Calu3 (cell line): ENCODE measurements at regions not wholly inside any gene's neighbourhood (a gene's known extent, or its start where the extent isn't known, plus 50 kb on each side); places are given as distances from the start of the nearest gene placed in this dataset.

Source experiments
- BruUV-seq: library from RNA; stranded (reverse); fragments of 400-500 nt; replicated peaks from 2 replicates; lab custom pipeline; 2021; lab: Mats Ljungman, UMichigan
- CTCF ChIA-PET: fragments of 300-600 bp; sonication (Branson Sonifier 250); formaldehyde crosslinking; loops from one replicate; lab custom pipeline; 2022; ENCODE audit warnings: antibody characterized with exemption; lab: Charles Lee
- DNase-seq: peaks from one replicate; pipeline ENCODE4 v3.0.0; 2022
- H3K27ac Mint-ChIP-seq: one replicate; pipeline ENCODE4 v1.8.0; 2022; ENCODE audit warnings: mixed read lengths; ENCODE audit not compliant: unreplicated experiment
- H3K27me3 Mint-ChIP-seq: one replicate; pipeline ENCODE4 v1.8.0; 2022; ENCODE audit warnings: mixed read lengths; ENCODE audit not compliant: unreplicated experiment
- H3K36me3 Mint-ChIP-seq: one replicate; pipeline ENCODE4 v1.8.0; 2022; ENCODE audit warnings: mild to moderate bottlenecking, moderate library complexity, mixed read lengths; ENCODE audit not compliant: insufficient read depth, unreplicated experiment
- H3K4me1 Mint-ChIP-seq: one replicate; pipeline ENCODE4 v1.8.0; 2022; ENCODE audit warnings: mild to moderate bottlenecking, low read depth, mixed read lengths; ENCODE audit not compliant: unreplicated experiment
- H3K4me3 Mint-ChIP-seq: one replicate; pipeline ENCODE4 v1.8.0; 2022; ENCODE audit warnings: mild to moderate bottlenecking, low read depth, moderate library complexity, mixed read lengths; ENCODE audit not compliant: unreplicated experiment
- H3K9me3 Mint-ChIP-seq: one replicate; pipeline ENCODE4 v1.8.0; 2022; ENCODE audit warnings: low read depth, mixed read lengths; ENCODE audit not compliant: unreplicated experiment
- intact Hi-C: fragments of 100-400 bp; cut with micrococcal nuclease; formaldehyde crosslinking; loops from one replicate; pipeline ENCODE4 v1.10.0; 2022; ENCODE audit not compliant: unreplicated experiment
- TF ChIP-seq, protein P1 (sequence below): fragments of 200-600 bp; IDR thresholded peaks from one replicate; pipeline ENCODE4 v1.8.0; 2022; ENCODE audit warnings: antibody characterized with exemption; ENCODE audit not compliant: unreplicated experiment

DNA sequence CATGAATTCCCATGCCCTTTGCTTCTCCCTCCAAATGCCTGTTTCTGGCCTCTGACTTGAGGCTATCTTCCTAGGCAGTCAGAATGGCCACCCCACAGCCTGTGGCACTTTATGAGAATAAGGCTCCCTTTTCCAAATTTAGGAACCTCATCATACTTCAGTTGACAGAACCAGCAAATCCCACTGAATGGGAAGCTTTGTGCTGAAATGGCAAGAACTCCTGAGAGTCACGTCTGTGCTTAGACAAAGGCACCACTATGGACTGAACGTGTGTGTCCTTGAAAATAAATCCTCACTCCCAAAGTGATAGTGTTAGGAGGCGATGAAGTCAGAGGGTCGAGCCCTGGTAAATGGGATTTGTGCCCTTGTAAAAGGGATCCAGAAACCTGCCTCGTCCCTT is 559.9 kb upstream of the SOX11 start:
- no peaks in the 10 kb centered on the region for H3K4me1 Mint-ChIP-seq
- H3K27ac Mint-ChIP-seq: no peak overlapping the region
- TF ChIP-seq, protein P1, sequence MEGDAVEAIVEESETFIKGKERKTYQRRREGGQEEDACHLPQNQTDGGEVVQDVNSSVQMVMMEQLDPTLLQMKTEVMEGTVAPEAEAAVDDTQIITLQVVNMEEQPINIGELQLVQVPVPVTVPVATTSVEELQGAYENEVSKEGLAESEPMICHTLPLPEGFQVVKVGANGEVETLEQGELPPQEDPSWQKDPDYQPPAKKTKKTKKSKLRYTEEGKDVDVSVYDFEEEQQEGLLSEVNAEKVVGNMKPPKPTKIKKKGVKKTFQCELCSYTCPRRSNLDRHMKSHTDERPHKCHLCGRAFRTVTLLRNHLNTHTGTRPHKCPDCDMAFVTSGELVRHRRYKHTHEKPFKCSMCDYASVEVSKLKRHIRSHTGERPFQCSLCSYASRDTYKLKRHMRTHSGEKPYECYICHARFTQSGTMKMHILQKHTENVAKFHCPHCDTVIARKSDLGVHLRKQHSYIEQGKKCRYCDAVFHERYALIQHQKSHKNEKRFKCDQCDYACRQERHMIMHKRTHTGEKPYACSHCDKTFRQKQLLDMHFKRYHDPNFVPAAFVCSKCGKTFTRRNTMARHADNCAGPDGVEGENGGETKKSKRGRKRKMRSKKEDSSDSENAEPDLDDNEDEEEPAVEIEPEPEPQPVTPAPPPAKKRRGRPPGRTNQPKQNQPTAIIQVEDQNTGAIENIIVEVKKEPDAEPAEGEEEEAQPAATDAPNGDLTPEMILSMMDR: no peak
- intact Hi-C loops: no loop called here
- CTCF ChIA-PET: no interaction called here
- no peaks in the 10 kb centered on the region for H3K27me3 Mint-ChIP-seq
- no peaks in the 10 kb centered on the region for H3K36me3 Mint-ChIP-seq
- DNase-seq: no peak
- H3K4me3 Mint-ChIP-seq: no peak overlapping the region
- no TSS peak for BruUV-seq
- H3K9me3 Mint-ChIP-seq: peaks cover 22% of the 10 kb centered on the region

DNA sequence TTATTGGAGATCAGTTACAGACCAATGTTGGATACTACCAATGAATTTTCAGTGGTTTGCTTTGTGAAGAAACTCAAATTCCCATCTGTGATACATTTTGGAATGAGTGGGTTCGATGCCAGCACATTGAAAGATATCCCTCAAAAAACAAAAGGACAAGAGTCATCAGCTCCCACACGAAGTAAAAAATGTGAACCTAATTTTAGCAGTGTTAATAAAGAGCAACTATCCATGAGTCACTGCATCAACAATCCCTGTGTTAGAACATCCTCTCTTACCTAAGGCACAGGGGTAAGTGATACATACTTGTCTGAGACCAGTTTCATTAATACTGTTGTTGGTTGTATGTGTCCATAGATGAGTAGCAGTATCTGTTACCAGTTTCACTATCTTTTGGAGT is 551.8 kb upstream of the SOX11 start:
- Mint-ChIP-seq H3K27me3 (no peaks in the 10 kb centered on the region), H3K9me3 (peaks cover 17% of the 10 kb centered on the region), H3K4me3 (no peak overlapping the region), H3K36me3 (no peaks in the 10 kb centered on the region), H3K27ac (no peak overlapping the region), H3K4me1 (no peaks in the 10 kb centered on the region)
- intact Hi-C loops: no loop called here
- CTCF ChIA-PET: no interaction called here
- BruUV-seq: no TSS peak
- no peak for DNase-seq
- TF ChIP-seq, protein P1: no peak

- BruUV-seq: no TSS peak
- intact Hi-C loops: no loop called here
Measured at GRCh38 chr2:5144159-5144558, 548.0 kb upstream of the SOX11 start.

GRCh38 chr2:5145053-5145452 is 547.1 kb upstream of the SOX11 start:
- no peaks in the 10 kb centered on the region for H3K27me3 Mint-ChIP-seq

More at GRCh38 chr2:5144159-5144558, 548.0 kb upstream of the SOX11 start:
- no peaks in the 10 kb centered on the region for H3K4me1 Mint-ChIP-seq
- TF ChIP-seq, protein P1: no peak
- no peak for DNase-seq
- H3K36me3 Mint-ChIP-seq: no peaks in the 10 kb centered on the region
- H3K4me3 Mint-ChIP-seq: no peak overlapping the region
- no peaks in the 10 kb centered on the region for H3K27me3 Mint-ChIP-seq
- CTCF ChIA-PET: no interaction called here
- no peak overlapping the region for H3K27ac Mint-ChIP-seq
- H3K9me3 Mint-ChIP-seq: peaks cover 17% of the 10 kb centered on the region

More at GRCh38 chr2:5145053-5145452, 547.1 kb upstream of the SOX11 start:
- no TSS peak for BruUV-seq
- intact Hi-C loops: no loop called here
- H3K27ac Mint-ChIP-seq: no peak overlapping the region
- CTCF ChIA-PET: no interaction called here
- TF ChIP-seq, protein P1: no peak
- H3K4me1 Mint-ChIP-seq: no peaks in the 10 kb centered on the region
- no peaks in the 10 kb centered on the region for H3K36me3 Mint-ChIP-seq
- no peak overlapping the region for H3K4me3 Mint-ChIP-seq
- H3K9me3 Mint-ChIP-seq: peaks cover 15% of the 10 kb centered on the region
- no peak for DNase-seq
